CD14-positive monocyte (primary cell): ENCODE measurements at regions not wholly inside any gene's neighbourhood (a gene's known extent, or its start where the extent isn't known, plus 50 kb on each side); places are given as distances from the start of the nearest gene placed in this dataset.

Experiments
- DNase-seq, 3 donors: peaks; one replicate each; pipeline ENCODE4 v3.0.0-alpha.2; 2011 to 2022
- H2AFZ ChIP-seq: 2 replicates; pipeline ENCODE4 v1.6.0; 2012; ENCODE audit warnings: mild to moderate bottlenecking, low read depth, low read length, inconsistent platforms; ENCODE audit not compliant: insufficient read depth, poor library complexity, severe bottlenecking
- H3K27ac ChIP-seq, 2 donors: 1 replicate in 1 of 2; 2 replicates in 1 of 2; pipeline ENCODE4 v1.5.1; 2012 to 2013; ENCODE audit warnings: low read length in 2 of 2, control low read depth in 1 of 2, inconsistent platforms in 1 of 2, low read depth in 1 of 2, mild to moderate bottlenecking in 1 of 2
- H3K27me3 ChIP-seq, 2 donors: one replicate each; pipeline versions ENCODE4 v1.6.0 to v1.6.1; 2011 to 2013; ENCODE audit warnings: low read length in 2 of 2; ENCODE audit not compliant: control insufficient read depth in 2 of 2, insufficient read depth in 2 of 2
- H3K36me3 ChIP-seq, 2 donors: replicated peaks in 1 of 2; 1 replicate in 1 of 2; 2 replicates in 1 of 2; pipeline versions ENCODE4 v1.5.1 to v1.6.1; 2012 to 2013; ENCODE audit warnings: low read length in 2 of 2, control low read depth in 1 of 2, inconsistent platforms in 1 of 2, mild to moderate bottlenecking in 1 of 2; ENCODE audit not compliant: insufficient read depth in 2 of 2, control insufficient read depth in 1 of 2
- H3K4me1 ChIP-seq, 2 donors: 1 replicate in 1 of 2; 2 replicates in 1 of 2; pipeline versions ENCODE4 v1.5.1 to v1.6.1; 2012 to 2013; ENCODE audit warnings: low read length in 2 of 2, control low read depth in 1 of 2, inconsistent platforms in 1 of 2, mild to moderate bottlenecking in 1 of 2, moderate library complexity in 1 of 2; ENCODE audit not compliant: insufficient read depth in 2 of 2, control insufficient read depth in 1 of 2
- H3K4me2 ChIP-seq: replicated peaks from 2 replicates; pipeline ENCODE3; 2012; ENCODE audit warnings: low read length, moderate library complexity, mild to moderate bottlenecking; ENCODE audit not compliant: poor library complexity, severe bottlenecking; ENCODE audit errors: extremely low read depth
- H3K4me3 ChIP-seq, 3 experiments: fragments of 200-600 bp in 1 of 3; sonication (generic) in 1 of 3; replicated peaks in 1 of 3; 1 replicate in 2 of 3; 2 replicates in 1 of 3; pipeline ENCODE4 v1.5.1; 2011 to 2013; ENCODE audit warnings: low read length in 3 of 3, mild to moderate bottlenecking in 3 of 3, control low read depth in 2 of 3, low read depth in 2 of 3, inconsistent platforms in 1 of 3, moderate library complexity in 1 of 3
- H3K79me2 ChIP-seq: 2 replicates; pipeline ENCODE4 v1.6.0; 2012; ENCODE audit warnings: mild to moderate bottlenecking, control low read depth, inconsistent platforms, low read length, moderate library complexity; ENCODE audit not compliant: insufficient read depth
- H3K9ac ChIP-seq: 2 replicates; pipeline ENCODE4 v1.6.0; 2017; ENCODE audit warnings: low read length, mild to moderate bottlenecking; ENCODE audit not compliant: insufficient read depth, poor library complexity, severe bottlenecking
- H3K9me3 ChIP-seq, 2 donors: replicated peaks in 1 of 2; 1 replicate in 1 of 2; 2 replicates in 1 of 2; pipeline versions ENCODE4 v1.5.1 to v1.6.1; 2012 to 2013; ENCODE audit warnings: low read length in 2 of 2, control low read depth in 1 of 2; ENCODE audit not compliant: control insufficient read depth in 1 of 2, insufficient read depth in 1 of 2
- H4K20me1 ChIP-seq: 2 replicates; pipeline ENCODE4 v1.6.0; 2012; ENCODE audit warnings: mild to moderate bottlenecking, low read length, control low read depth, moderate library complexity; ENCODE audit not compliant: insufficient read depth
- H3K27ac Mint-ChIP-seq, 7 donors: one replicate each; pipeline ENCODE4 v1.8.0; 2020; ENCODE audit warnings: mild to moderate bottlenecking in 7 of 7, mixed read lengths in 7 of 7, moderate library complexity in 6 of 7, inconsistent platforms in 2 of 7
- H3K27me3 Mint-ChIP-seq, 3 donors: one replicate each; pipeline ENCODE4 v1.8.0; 2021 to 2022; ENCODE audit warnings: low read depth in 3 of 3, mild to moderate bottlenecking in 3 of 3, mixed read lengths in 3 of 3, moderate library complexity in 3 of 3, inconsistent platforms in 1 of 3
- H3K36me3 Mint-ChIP-seq, 2 donors: one replicate each; pipeline ENCODE4 v1.8.0; 2020; ENCODE audit warnings: mixed read lengths in 2 of 2, inconsistent platforms in 1 of 2, mild to moderate bottlenecking in 1 of 2
- H3K4me1 Mint-ChIP-seq: one replicate; pipeline ENCODE4 v1.8.0; 2020; ENCODE audit warnings: mild to moderate bottlenecking, mixed read lengths
- H3K4me3 Mint-ChIP-seq, 2 donors: one replicate each; pipeline ENCODE4 v1.8.0; 2020; ENCODE audit warnings: mild to moderate bottlenecking in 2 of 2, mixed read lengths in 2 of 2, moderate library complexity in 1 of 2
- H3K9me3 Mint-ChIP-seq, 7 donors: one replicate each; pipeline ENCODE4 v1.8.0; 2020 to 2022; ENCODE audit warnings: mixed read lengths in 7 of 7, mild to moderate bottlenecking in 6 of 7, moderate library complexity in 6 of 7, inconsistent platforms in 2 of 7
- WGBS: methylation state at CpG from one replicate; pipeline ENCODE4 v1.1.5; 2013; ENCODE audit warnings: missing lambda C conversion rate; ENCODE audit not compliant: insufficient coverage; 5-methylcytosine and 5-hydroxymethylcytosine counted together
- intact Hi-C, 2 donors: fragments of 100-400 bp; cut with micrococcal nuclease; formaldehyde crosslinking; loops; one replicate each; pipeline versions ENCODE4 v1.15.0 to v1.15.1; 2023
- TF ChIP-seq, protein P1 (sequence below): fragments of 200-600 bp; IDR thresholded peaks from one replicate; pipeline ENCODE4 v1.8.0; 2022; ENCODE audit warnings: antibody characterized with exemption, mild to moderate bottlenecking

- TF ChIP-seq, protein P1, sequence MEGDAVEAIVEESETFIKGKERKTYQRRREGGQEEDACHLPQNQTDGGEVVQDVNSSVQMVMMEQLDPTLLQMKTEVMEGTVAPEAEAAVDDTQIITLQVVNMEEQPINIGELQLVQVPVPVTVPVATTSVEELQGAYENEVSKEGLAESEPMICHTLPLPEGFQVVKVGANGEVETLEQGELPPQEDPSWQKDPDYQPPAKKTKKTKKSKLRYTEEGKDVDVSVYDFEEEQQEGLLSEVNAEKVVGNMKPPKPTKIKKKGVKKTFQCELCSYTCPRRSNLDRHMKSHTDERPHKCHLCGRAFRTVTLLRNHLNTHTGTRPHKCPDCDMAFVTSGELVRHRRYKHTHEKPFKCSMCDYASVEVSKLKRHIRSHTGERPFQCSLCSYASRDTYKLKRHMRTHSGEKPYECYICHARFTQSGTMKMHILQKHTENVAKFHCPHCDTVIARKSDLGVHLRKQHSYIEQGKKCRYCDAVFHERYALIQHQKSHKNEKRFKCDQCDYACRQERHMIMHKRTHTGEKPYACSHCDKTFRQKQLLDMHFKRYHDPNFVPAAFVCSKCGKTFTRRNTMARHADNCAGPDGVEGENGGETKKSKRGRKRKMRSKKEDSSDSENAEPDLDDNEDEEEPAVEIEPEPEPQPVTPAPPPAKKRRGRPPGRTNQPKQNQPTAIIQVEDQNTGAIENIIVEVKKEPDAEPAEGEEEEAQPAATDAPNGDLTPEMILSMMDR: no peak
- intact Hi-C loops: no loop called here
- Mint-ChIP-seq H3K9me3 (peaks cover 0 to 6% (median 0%) of the 10 kb centered on the region in 7 donors), H3K27ac (no peak overlapping the region), H3K36me3 (no peaks in the 10 kb centered on the region), H3K4me3 (no peak overlapping the region), H3K4me1 (no peaks in the 10 kb centered on the region), H3K27me3 (no peaks in the 10 kb centered on the region)
- Histone ChIP-seq H3K9ac (no peak overlapping the region), H4K20me1 (no peaks in the 10 kb centered on the region), H3K79me2 (no peaks in the 10 kb centered on the region), H3K9me3 (peaks cover 0 to 5% of the 10 kb centered on the region in 2 donors), H3K27me3 (no peaks in the 10 kb centered on the region), H3K4me1 (no peaks in the 10 kb centered on the region), H2AFZ (no peak overlapping the region), H3K27ac (no peak overlapping the region), H3K4me3 (no peak overlapping the region), H3K36me3 (no peaks in the 10 kb centered on the region), H3K4me2 (no peak overlapping the region)
- DNase-seq: no peak
- WGBS: 100% methylated on average over 1 of the region's 2 CpGs
Measured at GRCh38 chr13:85141401-85141800, 657.8 kb downstream of the SLITRK6 start.

GRCh38 chr13:85140192-85140591 lies 659.0 kb downstream of the SLITRK6 start:
- no peak for DNase-seq
- Histone ChIP-seq H3K27me3 (no peaks in the 10 kb centered on the region), H3K4me1 (no peaks in the 10 kb centered on the region), H4K20me1 (no peaks in the 10 kb centered on the region), H2AFZ (no peak overlapping the region), H3K79me2 (no peaks in the 10 kb centered on the region), H3K27ac (no peak overlapping the region), H3K4me3 (no peak overlapping the region), H3K4me2 (no peak overlapping the region), H3K9ac (no peak overlapping the region), H3K36me3 (no peaks in the 10 kb centered on the region), H3K9me3 (peaks cover 0 to 5% of the 10 kb centered on the region in 2 donors)
- WGBS: 73% methylated on average over 1 of the region's 1 CpG
- no peak overlapping the region for H3K27ac Mint-ChIP-seq
- TF ChIP-seq, protein P1: no peak
- H3K36me3 Mint-ChIP-seq: no peaks in the 10 kb centered on the region
- H3K4me3 Mint-ChIP-seq: no peak overlapping the region
- no peaks in the 10 kb centered on the region for H3K4me1 Mint-ChIP-seq
- peaks cover 0 to 6% (median 0%) of the 10 kb centered on the region in 7 donors for H3K9me3 Mint-ChIP-seq
- no peaks in the 10 kb centered on the region for H3K27me3 Mint-ChIP-seq
- intact Hi-C loops: no loop called here
